Nephron progenitor cell (in vitro differentiated cells): ENCODE measurements at regions not wholly inside any gene's neighbourhood (a gene's known extent, or its start where the extent isn't known, plus 50 kb on each side); places are given as distances from the start of the nearest gene placed in this dataset.

Experiments used
- DNase-seq: peaks from one replicate; pipeline ENCODE4 v3.0.0; 2021
- H3K27ac Mint-ChIP-seq: 2 replicates; pipeline ENCODE4 v1.8.0; 2021; ENCODE audit warnings: mild to moderate bottlenecking, moderate library complexity, mixed read lengths
- H3K27me3 Mint-ChIP-seq: 2 replicates; pipeline ENCODE4 v1.8.0; 2021; ENCODE audit warnings: mild to moderate bottlenecking, low read depth, mixed read lengths; ENCODE audit not compliant: poor library complexity
- H3K36me3 Mint-ChIP-seq: 2 replicates; pipeline ENCODE4 v1.8.0; 2021; ENCODE audit warnings: low read depth, mixed read lengths
- H3K4me1 Mint-ChIP-seq: 2 replicates; pipeline ENCODE4 v1.8.0; 2021; ENCODE audit warnings: mixed read lengths
- H3K4me3 Mint-ChIP-seq: 2 replicates; pipeline ENCODE4 v1.8.0; 2021; ENCODE audit warnings: mild to moderate bottlenecking, moderate library complexity, mixed read lengths
- H3K9me3 Mint-ChIP-seq: 2 replicates; pipeline ENCODE4 v1.8.0; 2021; ENCODE audit warnings: mild to moderate bottlenecking, moderate library complexity, mixed read lengths
- CTCF ChIP-seq: fragments of 200-600 bp; sonication (generic); IDR thresholded peaks from 2 replicates; pipeline ENCODE4 v1.5.0; 2021; ENCODE audit warnings: antibody characterized with exemption

DNA sequence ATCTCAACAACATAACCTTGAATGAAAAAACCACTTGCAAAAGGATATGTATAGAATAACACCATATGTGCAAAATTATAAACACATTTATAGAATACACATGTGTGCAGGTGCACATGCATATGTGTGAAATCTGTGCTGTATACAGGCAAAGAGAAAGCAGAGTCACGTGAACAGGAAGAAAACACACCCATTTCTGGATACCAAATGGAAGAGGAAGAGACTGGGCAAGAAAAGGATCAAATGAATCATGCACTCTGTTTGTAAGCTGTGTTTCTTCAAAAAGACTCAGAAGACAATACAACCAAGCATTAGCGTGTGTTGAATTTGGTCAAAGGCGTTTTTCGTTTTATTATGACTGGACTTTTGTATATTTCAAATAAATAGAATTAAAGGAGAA lies 111.3 kb upstream of the ERG start:
- DNase-seq = no peak
- Mint-ChIP-seq H3K27ac (no peak overlapping the region), H3K36me3 (no peaks in the 10 kb centered on the region), H3K4me1 (peaks cover 8% of the 10 kb centered on the region), H3K4me3 (no peak overlapping the region), H3K27me3 (peaks cover 7% of the 10 kb centered on the region), H3K9me3 (no peaks in the 10 kb centered on the region)
- TF ChIP-seq CTCF = no peak

- peaks cover 8% of the 10 kb centered on the region for H3K4me1 Mint-ChIP-seq
- no peaks in the 10 kb centered on the region for H3K36me3 Mint-ChIP-seq
- H3K9me3 Mint-ChIP-seq = no peaks in the 10 kb centered on the region
- H3K27ac Mint-ChIP-seq = no peak overlapping the region
- no peak overlapping the region for H3K4me3 Mint-ChIP-seq
- TF ChIP-seq CTCF = no peak
- peaks cover 7% of the 10 kb centered on the region for H3K27me3 Mint-ChIP-seq
- DNase-seq = no peak
Observed at GRCh38 chr21:38610623-38611251, 112.5 kb upstream of the ERG start.

GRCh38 chr21:38611277-38611676 lies 113.0 kb upstream of the ERG start:
- H3K4me3 Mint-ChIP-seq = no peak overlapping the region
- H3K27me3 Mint-ChIP-seq = peaks cover 7% of the 10 kb centered on the region
- no peak overlapping the region for H3K27ac Mint-ChIP-seq
- DNase-seq = no peak
- no peaks in the 10 kb centered on the region for H3K9me3 Mint-ChIP-seq
- TF ChIP-seq CTCF = no peak
- peaks cover 8% of the 10 kb centered on the region for H3K4me1 Mint-ChIP-seq
- H3K36me3 Mint-ChIP-seq = no peaks in the 10 kb centered on the region

DNA sequence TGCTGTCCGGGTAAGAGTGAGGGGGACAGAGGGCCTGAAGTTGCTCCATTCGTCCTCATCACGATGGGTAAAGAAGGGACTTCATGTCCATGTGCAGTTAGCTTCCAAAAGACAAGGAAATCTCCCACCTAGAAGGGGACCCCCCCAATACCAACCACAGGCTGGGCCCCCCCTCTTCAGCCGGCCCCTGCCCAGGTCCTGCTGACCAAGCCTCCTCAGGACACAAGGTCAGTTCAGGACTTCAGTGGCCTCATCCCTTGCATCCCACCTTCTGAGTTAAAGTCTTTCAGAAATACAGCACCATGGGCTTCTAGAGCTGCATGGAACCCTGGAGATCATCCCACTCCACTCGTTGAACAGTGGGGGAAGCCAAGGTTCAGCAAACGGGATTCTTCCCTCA lies 115.4 kb upstream of the ERG start:
- peaks cover 3% of the 10 kb centered on the region for H3K27me3 Mint-ChIP-seq
- no peak overlapping the region for H3K4me3 Mint-ChIP-seq
- H3K4me1 Mint-ChIP-seq = peaks cover 8% of the 10 kb centered on the region
- H3K27ac Mint-ChIP-seq = no peak overlapping the region
- no peaks in the 10 kb centered on the region for H3K9me3 Mint-ChIP-seq
- no peaks in the 10 kb centered on the region for H3K36me3 Mint-ChIP-seq
- TF ChIP-seq CTCF = no peak
- no peak for DNase-seq

DNA sequence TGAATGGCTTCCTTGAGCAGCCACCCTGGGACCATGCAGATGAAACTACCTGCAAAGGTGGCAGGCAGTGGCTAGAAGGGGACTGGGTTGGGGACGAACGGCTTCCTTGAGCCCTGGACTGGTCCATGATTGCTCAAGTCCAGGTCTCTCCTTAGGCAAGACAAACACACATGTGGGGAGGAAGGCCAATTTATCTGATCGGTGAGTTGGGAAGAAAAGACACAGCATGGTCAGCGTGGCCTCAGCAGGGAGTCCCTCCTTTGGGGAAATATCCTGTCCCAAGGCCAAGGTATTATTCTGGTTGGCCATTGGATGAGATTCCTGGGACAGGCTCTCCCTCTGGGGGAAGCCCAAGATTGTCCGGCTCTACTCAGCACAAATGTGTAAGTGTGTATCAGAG lies 116.3 kb upstream of the ERG start:
- no peaks in the 10 kb centered on the region for H3K9me3 Mint-ChIP-seq
- no peak for DNase-seq
- peaks cover 3% of the 10 kb centered on the region for H3K27me3 Mint-ChIP-seq
- no peaks in the 10 kb centered on the region for H3K36me3 Mint-ChIP-seq
- H3K4me3 Mint-ChIP-seq = no peak overlapping the region
- H3K4me1 Mint-ChIP-seq = peaks cover 15% of the 10 kb centered on the region
- no peak for TF ChIP-seq CTCF
- no peak overlapping the region for H3K27ac Mint-ChIP-seq

- H3K36me3 Mint-ChIP-seq = no peaks in the 10 kb centered on the region
- H3K4me1 Mint-ChIP-seq = peaks cover 13% of the 10 kb centered on the region
Observed at GRCh38 chr21:38619480-38619879, 121.2 kb upstream of the ERG start.

More at GRCh38 chr21:38619480-38619879, 121.2 kb upstream of the ERG start:
- H3K4me3 Mint-ChIP-seq = no peak overlapping the region
- no peaks in the 10 kb centered on the region for H3K27me3 Mint-ChIP-seq
- TF ChIP-seq CTCF = no peak
- no peaks in the 10 kb centered on the region for H3K9me3 Mint-ChIP-seq
- no peak for DNase-seq
- H3K27ac Mint-ChIP-seq = no peak overlapping the region
